IMR-90 (cell line): ENCODE measurements at regions not wholly inside any gene's neighbourhood (a gene's known extent, or its start where the extent isn't known, plus 50 kb on each side); places are given as distances from the start of the nearest gene placed in this dataset.

Experiments used
- ATAC-seq: fragments of 200-7000 bp; cut with Tn5 transposase; 2 replicates; pipeline ENCODE4 v1.9.1; 2020; ENCODE audit warnings: low read depth, mild to moderate bottlenecking, moderate library complexity
- BruUV-seq: library from RNA; stranded (reverse); fragments of 400-500 nt; replicated peaks from 2 replicates; lab custom pipeline; 2021; lab: Mats Ljungman, UMichigan
- CTCF ChIA-PET: fragments of 300-600 bp; formaldehyde crosslinking; extraction: SDS; loops from one replicate; lab custom pipeline; 2021; ENCODE audit warnings: antibody characterized with exemption; lab: Yijun Ruan, JAX
- POLR2A ChIA-PET: fragments of 300-600 bp; sonication (Branson Sonifier 250); formaldehyde crosslinking; loops from one replicate; lab custom pipeline; 2022; ENCODE audit warnings: antibody characterized with exemption; ENCODE audit not compliant: unreplicated experiment; lab: Charles Lee
- DNase-seq: peaks from one replicate; pipeline ENCODE4 v3.0.0; 2013
- H2AFZ ChIP-seq: replicated peaks from 2 replicates; pipeline ENCODE3; 2013; ENCODE audit warnings: low read length, mild to moderate bottlenecking; ENCODE audit not compliant: poor library complexity
- H2AK5ac ChIP-seq: 2 replicates; pipeline ENCODE4 v1.6.1; 2013; ENCODE audit warnings: low read depth, low read length, inconsistent platforms
- H2AK9ac ChIP-seq: replicated peaks from 2 replicates; pipeline ENCODE3; 2013; ENCODE audit warnings: mild to moderate bottlenecking, low read depth, low read length, moderate library complexity; ENCODE audit not compliant: poor library complexity
- H2BK120ac ChIP-seq: 2 replicates; pipeline ENCODE4 v1.6.1; 2013; ENCODE audit warnings: low read depth, low read length, inconsistent platforms
- H2BK15ac ChIP-seq: 3 replicates; pipeline ENCODE4 v1.6.1; 2013; ENCODE audit warnings: low read depth, low read length, inconsistent platforms
- H2BK20ac ChIP-seq: 2 replicates; pipeline ENCODE4 v1.6.1; 2013; ENCODE audit warnings: low read depth, mild to moderate bottlenecking, inconsistent platforms, low read length, moderate library complexity
- H2BK5ac ChIP-seq: 2 replicates; pipeline ENCODE4 v1.6.1; 2013; ENCODE audit warnings: mild to moderate bottlenecking, low read depth, low read length, inconsistent platforms; ENCODE audit not compliant: poor library complexity, severe bottlenecking
- H3K14ac ChIP-seq: replicated peaks from 2 replicates; pipeline ENCODE4 v1.6.1; 2013; ENCODE audit warnings: low read depth, low read length, inconsistent platforms
- H3K18ac ChIP-seq: 2 replicates; pipeline ENCODE4 v1.6.1; 2013; ENCODE audit warnings: low read depth, low read length, control low read depth
- H3K23ac ChIP-seq: 2 replicates; pipeline ENCODE4 v1.6.1; 2013; ENCODE audit warnings: low read depth, low read length, inconsistent platforms
- H3K27ac ChIP-seq: 2 replicates; pipeline ENCODE4 v1.5.1; 2013; ENCODE audit warnings: mild to moderate bottlenecking, control low read depth, low read length; ENCODE audit not compliant: insufficient read depth
- H3K27me3 ChIP-seq: 2 replicates; pipeline ENCODE4 v1.6.1; 2013; ENCODE audit warnings: low read length; ENCODE audit not compliant: control insufficient read depth, insufficient read depth
- H3K36me3 ChIP-seq: 2 replicates; pipeline ENCODE4 v1.6.1; 2013; ENCODE audit warnings: low read length, mixed read lengths; ENCODE audit not compliant: control insufficient read depth, insufficient read depth
- H3K4ac ChIP-seq: 2 replicates; pipeline ENCODE4 v1.6.1; 2013; ENCODE audit warnings: low read depth, low read length, inconsistent platforms
- H3K4me1 ChIP-seq: 2 replicates; pipeline ENCODE4 v1.6.1; 2013; ENCODE audit warnings: low read length, mixed read lengths; ENCODE audit not compliant: control insufficient read depth, insufficient read depth
- H3K4me2 ChIP-seq: 2 replicates; pipeline ENCODE4 v1.6.1; 2013; ENCODE audit warnings: low read depth, mild to moderate bottlenecking, control low read depth, low read length, moderate library complexity
- H3K4me3 ChIP-seq: 2 replicates; pipeline ENCODE4 v1.5.1; 2013; ENCODE audit warnings: low read depth, mild to moderate bottlenecking, control low read depth, low read length, moderate library complexity; ENCODE audit not compliant: insufficient read depth
- H3K56ac ChIP-seq: 2 replicates; pipeline ENCODE4 v1.6.1; 2013; ENCODE audit warnings: low read length, inconsistent platforms; ENCODE audit not compliant: insufficient read depth; ENCODE audit errors: extremely low read depth
- H3K79me1 ChIP-seq, 2 experiments: 2 replicates each; pipeline ENCODE4 v1.6.1; 2013; ENCODE audit warnings: low read length in 2 of 2, inconsistent platforms in 1 of 2, low read depth in 1 of 2
- H3K9ac ChIP-seq: 2 replicates; pipeline ENCODE4 v1.6.1; 2013; ENCODE audit warnings: low read depth, low read length, control low read depth
- H3K9me1 ChIP-seq: 2 replicates; pipeline ENCODE4 v1.6.1; 2013; ENCODE audit warnings: low read length, inconsistent platforms; ENCODE audit not compliant: insufficient read depth
- H3K9me3 ChIP-seq: 2 replicates; pipeline ENCODE4 v1.6.1; 2013; ENCODE audit warnings: low read length; ENCODE audit not compliant: control insufficient read depth, insufficient read depth
- H4K20me1 ChIP-seq: 2 replicates; pipeline ENCODE4 v1.6.1; 2013; ENCODE audit warnings: low read length, inconsistent platforms; ENCODE audit not compliant: insufficient read depth
- H4K5ac ChIP-seq: 2 replicates; pipeline ENCODE4 v1.6.1; 2013; ENCODE audit warnings: mild to moderate bottlenecking, low read depth, low read length, control low read depth
- H4K8ac ChIP-seq, 2 experiments: 2 replicates each; pipeline ENCODE4 v1.6.1; 2013; ENCODE audit warnings: low read depth in 2 of 2, low read length in 2 of 2, control low read depth in 1 of 2, inconsistent platforms in 1 of 2
- H4K91ac ChIP-seq: 2 replicates; pipeline ENCODE4 v1.6.1; 2013; ENCODE audit warnings: low read depth, low read length, inconsistent platforms; ENCODE audit not compliant: insufficient read depth
- BHLHE40 ChIP-seq: fragments of 150-350 bp; IDR thresholded peaks from 2 replicates; pipeline ENCODE4 v1.6.1; 2016; ENCODE audit warnings: mild to moderate bottlenecking, low read depth, low read length
- CHD1 ChIP-seq: IDR thresholded peaks from 2 replicates; pipeline ENCODE4 v1.6.1; 2012; ENCODE audit warnings: low read depth, low read length, improper control_type of control experiment
- FOS ChIP-seq: fragments of 150-350 bp; IDR thresholded peaks from 2 replicates; pipeline ENCODE4 v1.6.1; 2016; ENCODE audit warnings: low read depth, low read length
- MAFK ChIP-seq: IDR thresholded peaks from 2 replicates; pipeline ENCODE4 v1.6.1; 2012; ENCODE audit warnings: low read depth, low read length, improper control_type of control experiment
- MXI1 ChIP-seq: IDR thresholded peaks from 2 replicates; pipeline ENCODE4 v1.6.1; 2012; ENCODE audit warnings: low read depth, mild to moderate bottlenecking, low read length, moderate library complexity, borderline replicate concordance
- NFE2L2 ChIP-seq: fragments of 150-350 bp; IDR thresholded peaks from 2 replicates; pipeline ENCODE4 v1.6.1; 2016; ENCODE audit warnings: low read depth, mild to moderate bottlenecking, low read length
- POLR2A ChIP-seq: IDR thresholded peaks from 2 replicates; pipeline ENCODE4 v1.6.1; 2012; ENCODE audit warnings: mild to moderate bottlenecking, low read depth, low read length
- RCOR1 ChIP-seq: IDR thresholded peaks from 2 replicates; pipeline ENCODE4 v1.6.1; 2012; ENCODE audit warnings: mild to moderate bottlenecking, low read length, improper control_type of control experiment; ENCODE audit not compliant: insufficient replicate concordance
- RFX5 ChIP-seq: IDR thresholded peaks from 2 replicates; pipeline ENCODE4 v1.8.0; 2012; ENCODE audit warnings: low read depth, mild to moderate bottlenecking, low read length, moderate library complexity
- SMC3 ChIP-seq: fragments of 150-350 bp; IDR thresholded peaks from 2 replicates; pipeline ENCODE4 v1.6.1; 2016; ENCODE audit warnings: low read depth, mild to moderate bottlenecking, antibody characterized with exemption, low read length, moderate library complexity
- WGBS, 2 experiments: methylation state at CpG; one replicate each; pipeline versions ENCODE4 v1.1.5 to v1.1.7; 2013; ENCODE audit warnings: missing lambda C conversion rate in 2 of 2; ENCODE audit not compliant: insufficient read length in 1 of 2; ENCODE audit errors: extremely low coverage in 2 of 2; 5-methylcytosine and 5-hydroxymethylcytosine counted together
- dilution Hi-C: fragments of 300-500 bp; cut with HindIII; formaldehyde crosslinking; loops from one replicate; pipeline ENCODE4 v1.14.3; 2018; ENCODE audit warnings: low sequenced_read_pairs; ENCODE audit not compliant: unreplicated experiment
- in situ Hi-C: fragments of 300-500 bp; cut with MboI; formaldehyde crosslinking; loops from 3 replicates; pipeline ENCODE4 v1.14.3; 2019; ENCODE audit warnings: low sequenced_read_pairs, inconsistent platforms, mixed read lengths
- intact Hi-C: fragments of 100-400 bp; cut with micrococcal nuclease; formaldehyde crosslinking; loops from 2 replicates; pipeline ENCODE4 v1.10.0; 2022

GRCh38 chrX:8921615-8922014 lies 112.3 kb downstream of the FAM9B start:
- in situ Hi-C loops (no loop called here), intact Hi-C loops (no loop called here), dilution Hi-C loops (no loop called here)
- no peak overlapping the region for H3K27ac ChIP-seq
- no peak overlapping the region for H3K4ac ChIP-seq
- no peak overlapping the region for H2BK20ac ChIP-seq
- H2AK5ac ChIP-seq, result no peak overlapping the region
- no peaks in the 10 kb centered on the region for H3K9me3 ChIP-seq
- no peak overlapping the region for H3K23ac ChIP-seq
- no peak overlapping the region for H4K5ac ChIP-seq
- ATAC-seq (no peak), DNase-seq (no peak)
- no peaks in the 10 kb centered on the region; the same call in 1 of the 2 replicates for H3K27me3 ChIP-seq
- no peak overlapping the region for H4K8ac ChIP-seq
- no peak overlapping the region for H3K9ac ChIP-seq
- H3K56ac ChIP-seq, result no peak overlapping the region
- TF ChIP-seq POLR2A, result no peak
- TF ChIP-seq FOS, result no peak
- TF ChIP-seq RCOR1, result no peak
- TF ChIP-seq NFE2L2, result no peak
- TF ChIP-seq MXI1, result no peak
- TF ChIP-seq MAFK, result no peak
- no peak for TF ChIP-seq CHD1
- TF ChIP-seq BHLHE40, result no peak
- no peak for TF ChIP-seq RFX5
- TF ChIP-seq SMC3, result no peak
- H3K79me1 ChIP-seq, result no peaks in the 10 kb centered on the region
- ChIA-PET POLR2A (no interaction called here), CTCF (no interaction called here)
- no peak overlapping the region for H2BK120ac ChIP-seq
- no TSS peak for BruUV-seq
- no peak overlapping the region for H2AFZ ChIP-seq
- no CpG with 5 or more reads among the region's 2 CpGs for WGBS, 2 experiments
- no peaks in the 10 kb centered on the region for H4K20me1 ChIP-seq
- no peaks in the 10 kb centered on the region for H3K9me1 ChIP-seq
- H3K4me2 ChIP-seq, result no peak overlapping the region
- H3K18ac ChIP-seq, result no peak overlapping the region
- no peaks in the 10 kb centered on the region for H3K4me1 ChIP-seq
- H2AK9ac ChIP-seq, result no peak overlapping the region
- H3K14ac ChIP-seq, result no peak overlapping the region
- H4K91ac ChIP-seq, result no peak overlapping the region
- H2BK15ac ChIP-seq, result no peak overlapping the region
- H3K36me3 ChIP-seq, result no peaks in the 10 kb centered on the region
- H3K4me3 ChIP-seq, result no peak overlapping the region
- H2BK5ac ChIP-seq, result no peak overlapping the region
